GM04504 (cell line): ENCODE measurements at regions not wholly inside any gene's neighbourhood (a gene's known extent, or its start where the extent isn't known, plus 50 kb on each side); places are given as distances from the start of the nearest gene placed in this dataset.
"Not testable (repeated sequence)": the region's sequence is repeated elsewhere in the genome, so short reads cannot be mapped to it uniquely, and the experiment has no call there.

ENCODE experiments used
- DNase-seq: peaks from one replicate; pipeline ENCODE4 v3.0.0-alpha.2; 2012; ENCODE audit warnings: low read depth

GRCh38 chr10:128178302-128178958 lies 52.2 kb upstream of the MKI67 start:
- DNase-seq = no peak

GRCh38 chr10:128180843-128181242 lies 54.6 kb upstream of the MKI67 start:
- DNase-seq = no peak

- no peak for DNase-seq
Observed at GRCh38 chr10:128185627-128186026, 59.4 kb upstream of the MKI67 start.

GRCh38 chr10:128186959-128187787 lies 61.0 kb upstream of the MKI67 start:
- DNase-seq = no peak

DNA sequence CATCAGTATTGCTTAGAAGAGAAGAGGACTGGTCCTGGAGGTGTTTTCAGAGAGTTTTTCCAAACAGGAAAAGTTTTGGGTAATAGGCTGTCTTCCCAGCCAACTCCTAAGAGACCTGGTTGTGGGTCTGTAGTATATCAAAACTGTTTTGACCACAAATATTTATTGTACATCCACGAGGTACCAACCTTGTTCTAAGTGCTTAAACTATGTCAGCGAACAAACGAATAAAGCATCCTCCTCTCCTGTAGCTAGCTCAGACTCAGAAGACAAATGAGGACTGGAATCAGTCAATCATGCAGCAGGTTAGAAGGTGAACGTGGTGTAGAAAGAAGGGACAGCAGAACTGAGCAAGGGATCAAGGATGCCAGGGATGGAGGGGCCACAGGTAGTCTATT lies 61.6 kb upstream of the MKI67 start:
- DNase-seq = no peak

DNA sequence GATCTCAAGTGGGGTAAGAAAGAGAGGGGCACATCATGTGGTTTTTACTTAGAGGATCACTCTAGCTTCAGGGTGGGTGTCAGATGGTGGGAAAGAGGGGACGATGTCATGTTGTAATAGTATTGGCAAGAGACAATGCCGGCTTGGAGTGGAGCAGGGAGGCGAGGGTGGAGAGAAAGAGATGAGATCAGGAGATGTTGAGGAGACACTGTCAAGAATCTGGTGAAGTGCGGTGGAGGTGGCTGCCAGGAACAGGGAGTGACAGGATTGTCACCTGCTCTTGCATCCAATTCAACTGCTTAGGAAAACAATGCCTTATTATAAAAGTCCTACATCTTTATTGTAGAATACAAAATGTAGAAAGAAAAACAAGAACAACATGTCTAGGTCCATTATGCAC lies 63.0 kb upstream of the MKI67 start:
- no peak for DNase-seq

GRCh38 chr10:128191847-128192246 lies 65.6 kb upstream of the MKI67 start:
- no peak for DNase-seq

DNA sequence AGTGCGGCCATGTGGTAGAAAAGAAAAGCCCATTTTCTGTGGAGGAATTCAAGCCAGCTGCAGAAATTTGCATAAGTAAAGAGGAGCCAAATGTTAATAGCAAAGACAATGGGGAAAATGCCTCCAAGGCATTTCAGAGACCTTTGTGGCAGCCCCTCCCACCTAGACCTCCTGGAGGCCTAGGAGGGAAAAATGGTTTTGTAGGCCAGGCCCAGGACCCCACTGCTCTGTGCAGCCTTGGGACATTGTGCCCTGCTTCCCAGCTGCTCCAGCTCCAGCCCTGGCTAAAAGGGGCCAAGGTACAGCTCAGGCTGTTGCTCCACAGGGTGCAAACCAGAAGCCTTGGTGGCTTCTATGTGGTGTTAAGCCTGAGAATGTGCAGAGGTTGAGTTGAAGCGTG lies 75.6 kb upstream of the MKI67 start:
- DNase-seq = not testable (repeated sequence)

- no peak for DNase-seq
Observed at GRCh38 chr10:128203028-128203427, 76.8 kb upstream of the MKI67 start.

DNA sequence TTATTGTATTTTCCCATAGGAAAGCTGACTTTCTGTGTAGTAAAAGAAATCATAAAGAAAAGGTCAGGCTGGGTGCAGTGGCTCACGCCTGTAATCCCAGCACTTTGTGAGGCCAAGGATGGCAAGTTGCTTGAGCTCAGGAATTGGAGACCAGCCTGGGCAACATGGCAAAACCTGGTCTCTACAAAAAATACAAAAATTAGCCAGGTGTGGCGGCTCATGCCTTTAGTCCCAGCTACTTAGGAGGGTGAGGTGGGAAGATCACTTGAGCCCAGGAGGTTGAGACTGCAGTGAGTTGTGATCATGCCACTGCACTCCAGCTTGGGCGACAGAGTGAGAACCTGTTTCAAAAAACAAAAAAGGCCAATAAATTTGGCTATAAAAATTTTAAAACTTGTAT lies 79.4 kb upstream of the MKI67 start:
- not testable (repeated sequence) for DNase-seq

DNA sequence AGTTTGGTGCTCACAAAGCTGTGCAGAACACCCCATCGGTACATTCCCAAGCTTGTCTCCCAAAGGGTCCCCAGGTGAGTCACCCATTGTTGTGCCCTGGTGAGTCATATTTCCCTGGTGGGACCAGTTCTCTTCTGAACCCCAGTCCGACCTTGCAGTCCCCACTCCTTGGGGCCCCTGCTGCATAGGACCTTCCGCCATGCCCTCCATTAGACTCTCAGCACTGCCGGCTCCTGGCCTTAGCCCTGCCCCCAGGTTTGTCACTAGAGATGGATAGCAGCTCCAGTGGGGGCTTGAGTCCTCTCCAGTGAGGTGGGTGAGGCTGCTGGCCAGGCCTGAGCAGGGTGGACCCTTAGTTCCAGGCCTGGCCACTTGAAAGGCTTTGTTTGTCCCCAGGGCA lies 80.5 kb upstream of the MKI67 start:
- DNase-seq = no peak

GRCh38 chr10:128209862-128210214 lies 83.6 kb upstream of the MKI67 start:
- no peak for DNase-seq

- peak; percentile 0 for DNase-seq
Observed at GRCh38 chr10:128210215-128211063, 84.2 kb upstream of the MKI67 start.

- no peak for DNase-seq
Observed at GRCh38 chr10:128211064-128211504, 84.9 kb upstream of the MKI67 start.

DNA sequence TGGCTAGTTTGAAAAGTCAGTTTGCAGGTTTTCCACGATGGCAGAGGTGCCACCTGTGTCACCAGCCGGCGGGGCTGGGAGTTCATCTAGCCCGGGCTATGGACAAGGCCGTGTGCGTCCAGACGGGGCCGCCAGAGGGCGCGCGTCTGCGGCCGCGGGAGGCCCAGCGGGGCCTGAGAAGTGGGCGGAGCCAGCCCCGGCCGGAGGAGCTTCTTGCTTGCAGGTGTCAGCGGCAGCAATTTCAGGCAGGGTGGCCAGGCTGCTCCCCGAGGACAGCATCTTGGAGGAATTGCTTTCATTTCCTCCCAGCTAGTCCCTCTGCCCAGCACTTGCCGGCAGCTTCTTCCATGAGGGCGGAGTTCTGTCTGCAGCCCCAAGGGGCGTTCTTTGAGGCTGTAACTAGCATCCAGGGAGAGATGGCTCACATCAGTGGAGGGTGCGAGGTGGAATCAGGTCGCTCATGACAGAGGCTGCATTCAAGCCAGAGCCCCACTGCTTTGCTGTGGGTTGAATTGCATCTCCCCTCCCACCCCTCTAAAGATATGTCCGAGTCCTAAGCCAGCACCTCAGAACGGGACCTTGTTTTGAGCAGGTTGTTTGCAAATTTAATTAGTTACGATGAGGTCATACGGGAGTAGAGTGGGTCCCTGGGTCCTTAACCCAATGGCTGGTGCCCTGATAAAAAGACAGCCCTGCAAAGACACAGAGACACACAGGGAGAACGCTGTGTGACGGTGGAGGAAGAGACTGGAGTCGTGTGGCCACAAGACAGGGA lies 85.9 kb upstream of the MKI67 start:
- DNase-seq = peak; percentile 17

- DNase-seq = no peak
Observed at GRCh38 chr10:128213156-128213555, 86.9 kb upstream of the MKI67 start.

- DNase-seq = no peak
Observed at GRCh38 chr10:128215733-128216132, 89.5 kb upstream of the MKI67 start.

- DNase-seq = no peak
Observed at GRCh38 chr10:128217136-128217535, 90.9 kb upstream of the MKI67 start.

DNA sequence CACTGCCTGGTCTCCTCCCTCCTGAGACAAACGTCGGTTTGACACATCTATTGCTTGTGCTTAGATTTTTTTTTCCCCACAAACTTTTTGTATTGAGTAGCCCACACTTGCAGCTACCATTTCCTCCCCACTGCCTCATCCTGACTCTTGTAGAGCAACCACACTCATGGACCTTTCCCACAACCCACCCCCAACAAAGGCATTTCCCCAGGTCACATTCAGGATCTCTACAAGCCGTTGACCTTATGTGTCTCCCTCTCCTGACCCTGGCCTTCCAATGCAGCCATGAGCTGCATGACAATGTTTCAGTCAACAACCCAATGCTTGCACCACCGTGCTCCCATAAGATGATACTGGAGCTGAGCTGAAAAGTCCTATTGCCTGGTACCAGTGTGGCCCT lies 91.9 kb upstream of the MKI67 start:
- DNase-seq = no peak

DNA sequence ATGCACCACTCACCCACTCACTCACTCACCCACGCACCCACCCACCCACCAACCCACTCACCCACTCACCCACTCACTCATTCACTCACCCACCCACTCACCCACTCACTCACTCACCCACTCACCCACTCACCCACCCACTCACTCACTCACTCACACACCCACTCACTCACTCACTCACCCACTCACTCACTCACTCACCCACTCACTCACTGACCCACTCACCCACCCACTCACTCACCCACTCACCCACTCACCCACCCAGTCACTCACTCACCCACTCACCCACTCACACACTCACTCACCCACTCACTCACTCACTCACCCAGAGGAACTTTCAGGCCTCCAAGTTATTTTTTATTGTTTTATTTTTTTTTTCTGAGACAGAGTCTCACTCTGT lies 93.1 kb upstream of the MKI67 start:
- DNase-seq = no peak

- no peak for DNase-seq
Observed at GRCh38 chr10:128220021-128220420, 93.8 kb upstream of the MKI67 start.

DNA sequence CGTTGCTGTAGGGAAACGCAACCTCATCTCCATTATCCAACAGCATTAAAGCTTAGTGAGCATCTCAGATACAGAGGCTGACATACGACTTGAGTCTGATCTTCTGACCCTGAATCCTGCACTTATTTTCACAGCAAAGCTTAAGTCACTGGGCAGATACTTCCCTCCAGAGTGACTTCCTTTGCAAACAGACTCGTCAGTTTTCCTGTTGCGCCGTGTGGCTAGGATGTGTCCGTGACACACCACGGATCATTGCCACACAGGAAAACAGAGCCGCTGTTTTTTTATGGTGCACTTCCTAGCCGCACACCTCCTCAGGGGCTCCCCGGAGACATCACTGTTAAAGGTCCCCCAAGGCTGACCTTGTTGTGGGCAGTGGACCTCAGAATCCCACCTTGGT lies 94.9 kb upstream of the MKI67 start:
- no peak for DNase-seq
